ENCODE measurements at regions not wholly inside any gene's neighbourhood (a gene's known extent, or its start where the extent isn't known, plus 50 kb on each side); places are given as distances from the start of the nearest gene placed in this dataset.
"Not testable (repeated sequence)": the region's sequence is repeated elsewhere in the genome, so short reads cannot be mapped to it uniquely, and the experiment has no call there.

DNA sequence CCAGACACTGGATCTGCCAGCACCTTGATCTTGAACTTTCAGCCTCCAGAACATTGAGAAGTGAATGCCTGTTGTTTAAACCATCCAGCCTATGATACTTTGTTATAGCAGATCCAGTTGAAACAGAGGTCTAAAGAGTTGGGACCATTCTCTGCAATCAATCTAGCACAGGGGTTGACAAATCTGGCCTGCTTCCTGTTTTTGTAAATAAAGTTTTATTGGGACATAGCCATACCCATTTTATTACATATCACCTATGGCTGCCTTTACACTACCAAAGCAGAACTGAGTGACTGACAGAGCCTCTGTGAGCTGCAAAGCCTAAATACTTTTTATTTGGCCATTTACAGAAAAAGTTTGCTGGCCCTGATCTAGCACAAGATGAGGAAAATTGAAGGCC is 62.0 kb downstream of the BARX1 start:
- DNase-seq (ENCODE audit: low read depth), result no peak
- TF ChIP-seq, protein P1, sequence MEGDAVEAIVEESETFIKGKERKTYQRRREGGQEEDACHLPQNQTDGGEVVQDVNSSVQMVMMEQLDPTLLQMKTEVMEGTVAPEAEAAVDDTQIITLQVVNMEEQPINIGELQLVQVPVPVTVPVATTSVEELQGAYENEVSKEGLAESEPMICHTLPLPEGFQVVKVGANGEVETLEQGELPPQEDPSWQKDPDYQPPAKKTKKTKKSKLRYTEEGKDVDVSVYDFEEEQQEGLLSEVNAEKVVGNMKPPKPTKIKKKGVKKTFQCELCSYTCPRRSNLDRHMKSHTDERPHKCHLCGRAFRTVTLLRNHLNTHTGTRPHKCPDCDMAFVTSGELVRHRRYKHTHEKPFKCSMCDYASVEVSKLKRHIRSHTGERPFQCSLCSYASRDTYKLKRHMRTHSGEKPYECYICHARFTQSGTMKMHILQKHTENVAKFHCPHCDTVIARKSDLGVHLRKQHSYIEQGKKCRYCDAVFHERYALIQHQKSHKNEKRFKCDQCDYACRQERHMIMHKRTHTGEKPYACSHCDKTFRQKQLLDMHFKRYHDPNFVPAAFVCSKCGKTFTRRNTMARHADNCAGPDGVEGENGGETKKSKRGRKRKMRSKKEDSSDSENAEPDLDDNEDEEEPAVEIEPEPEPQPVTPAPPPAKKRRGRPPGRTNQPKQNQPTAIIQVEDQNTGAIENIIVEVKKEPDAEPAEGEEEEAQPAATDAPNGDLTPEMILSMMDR (IDR thresholded peaks at IDR 0.05; ENCODE audit: insufficient read depth, low read depth, low read length, missing control alignments), result no peak
- H3K4me3 ChIP-seq (ENCODE audit: low read depth, low read length), result no peak overlapping the region

- no peak for DNase-seq (ENCODE audit: low read depth)
- no peak overlapping the region for H3K4me3 ChIP-seq (ENCODE audit: low read depth, low read length)
- TF ChIP-seq, protein P1 (IDR thresholded peaks at IDR 0.05; ENCODE audit: insufficient read depth, low read depth, low read length, missing control alignments), result no peak
Observed at GRCh38 chr9:93892748-93893147, 62.4 kb downstream of the BARX1 start.

DNA sequence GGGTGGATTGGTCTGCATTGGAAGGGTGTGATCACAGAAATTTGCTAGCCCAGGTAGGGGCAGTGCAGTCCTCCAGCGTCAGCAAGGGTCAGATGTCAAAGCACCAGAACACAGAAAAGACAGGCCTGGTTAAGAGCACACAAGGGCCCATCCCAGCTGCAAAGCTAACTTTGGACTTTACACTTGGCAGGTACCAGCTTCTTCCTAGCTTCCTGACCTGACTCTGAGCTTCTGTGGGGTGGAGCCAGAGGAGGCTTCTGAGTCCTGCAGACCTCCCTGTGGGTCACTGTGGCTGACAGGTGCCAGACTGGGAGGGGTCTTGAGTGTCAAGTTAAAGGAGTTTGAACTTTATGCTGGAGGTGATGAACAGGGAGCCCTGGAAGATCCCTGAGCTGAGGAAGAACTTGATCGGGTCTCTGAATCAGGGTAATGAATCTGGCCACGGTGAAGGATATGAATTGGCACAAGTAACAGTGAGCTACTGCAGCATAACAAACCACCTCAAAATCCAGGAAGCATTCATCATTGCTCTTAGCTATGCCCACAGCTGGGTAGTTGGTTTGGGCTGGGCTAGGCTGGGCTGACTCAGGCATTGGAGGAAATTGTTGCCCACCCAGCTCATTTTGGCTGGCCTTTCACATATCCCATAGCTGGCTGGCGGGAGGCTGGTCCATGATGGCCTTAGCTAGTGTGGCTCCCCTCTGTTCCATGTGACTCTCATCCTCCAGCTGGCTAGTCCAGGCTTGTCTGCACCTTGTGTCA is 63.4 kb downstream of the BARX1 start:
- no peak overlapping the region for H3K4me3 ChIP-seq (ENCODE audit: low read depth, low read length)
- DNase-seq (ENCODE audit: low read depth), result no peak
- TF ChIP-seq, protein P1 (IDR thresholded peaks at IDR 0.05; ENCODE audit: insufficient read depth, low read depth, low read length, missing control alignments), result no peak

DNA sequence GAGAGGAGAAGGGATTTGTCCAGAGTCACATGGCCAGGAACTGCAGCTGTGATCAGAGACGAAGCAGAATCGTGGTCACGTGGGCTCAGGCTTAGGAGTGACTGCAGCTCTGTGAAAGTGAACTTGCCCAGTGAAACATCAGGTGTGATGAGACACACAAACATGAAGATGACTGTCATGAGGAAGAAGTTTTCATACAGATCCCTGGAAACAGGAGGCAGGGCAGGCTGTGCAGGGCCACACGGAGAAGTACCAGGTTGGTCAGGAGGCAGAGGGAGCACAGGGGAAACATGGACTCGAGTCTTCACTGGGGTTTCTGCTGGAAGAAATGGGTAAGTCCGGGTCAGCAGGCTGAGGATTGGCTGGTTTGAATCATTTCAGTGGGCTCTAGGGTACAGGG is 64.1 kb downstream of the BARX1 start:
- no peak overlapping the region for H3K4me3 ChIP-seq (ENCODE audit: low read depth, low read length)
- TF ChIP-seq, protein P1 (IDR thresholded peaks at IDR 0.05; ENCODE audit: insufficient read depth, low read depth, low read length, missing control alignments), result no peak
- no peak for DNase-seq (ENCODE audit: low read depth)

DNA sequence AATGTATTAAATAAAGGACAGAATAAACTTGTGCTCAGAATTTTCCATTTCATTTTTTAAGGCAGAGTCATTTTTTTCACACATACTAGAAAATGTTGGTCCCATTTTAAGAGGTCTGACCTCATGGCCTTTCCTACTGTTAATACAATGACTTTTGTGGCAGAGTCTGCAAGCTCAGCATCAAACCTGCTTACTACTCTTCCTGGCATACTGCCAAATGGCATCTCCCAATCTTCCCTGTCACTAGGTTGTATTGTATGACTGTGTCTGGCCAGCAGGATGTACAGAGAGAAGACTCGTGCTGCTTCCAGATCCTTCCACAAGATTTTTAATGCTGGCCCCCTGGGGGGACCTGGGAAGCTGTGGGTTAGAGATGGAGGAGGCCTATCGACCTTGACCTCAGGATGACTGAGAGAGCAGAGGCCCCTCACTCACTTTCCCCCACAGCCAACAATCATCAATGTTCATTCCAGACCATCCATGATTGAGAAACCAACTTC is 64.7 kb downstream of the BARX1 start:
- DNase-seq (ENCODE audit: low read depth), result no peak
- H3K4me3 ChIP-seq (ENCODE audit: low read depth, low read length), result no peak overlapping the region
- TF ChIP-seq, protein P1 (IDR thresholded peaks at IDR 0.05; ENCODE audit: insufficient read depth, low read depth, low read length, missing control alignments), result no peak

DNA sequence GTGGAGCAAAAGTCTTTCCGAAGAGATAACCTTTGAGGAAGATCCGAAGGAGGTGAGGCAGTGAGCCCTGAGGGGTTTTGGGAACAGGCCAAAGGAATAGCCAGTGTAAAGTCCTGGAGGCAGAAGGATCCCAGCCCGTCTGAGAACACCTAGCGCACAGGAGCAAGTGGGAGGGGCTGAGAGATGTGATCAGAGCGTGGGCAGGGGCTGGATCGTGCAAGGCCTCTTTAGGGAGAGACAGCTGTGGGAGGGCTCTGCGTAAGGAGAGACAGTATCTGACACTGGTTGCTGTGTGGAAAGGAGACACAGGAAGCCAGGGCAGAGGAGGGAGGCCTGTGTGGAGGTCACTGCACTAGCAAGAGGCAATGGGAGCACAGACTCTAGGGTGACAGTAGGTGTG is 68.2 kb downstream of the BARX1 start:
- no peak overlapping the region for H3K4me3 ChIP-seq (ENCODE audit: low read depth, low read length)
- TF ChIP-seq, protein P1 (IDR thresholded peaks at IDR 0.05; ENCODE audit: insufficient read depth, low read depth, low read length, missing control alignments), result no peak
- no peak for DNase-seq (ENCODE audit: low read depth)

DNA sequence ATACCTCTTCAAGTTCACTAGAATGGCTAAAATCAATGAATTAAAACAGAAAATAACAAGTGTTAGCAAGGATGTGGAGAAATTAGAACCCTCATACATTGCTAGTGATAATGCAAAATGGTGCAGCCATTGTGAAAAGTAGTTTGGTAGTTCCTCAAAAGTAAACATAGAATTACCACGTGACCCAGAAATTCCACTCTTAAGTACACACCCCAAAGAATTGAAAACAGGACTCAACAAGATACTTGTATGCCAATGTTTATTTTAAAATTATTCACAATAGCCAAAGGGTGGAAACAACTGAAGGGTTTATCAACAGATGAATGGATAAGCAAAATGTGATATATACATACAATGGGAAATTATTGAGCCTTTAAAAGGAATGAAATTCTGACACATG is 70.3 kb downstream of the BARX1 start:
- H3K4me3 ChIP-seq (ENCODE audit: low read depth, low read length), result no peak overlapping the region
- TF ChIP-seq, protein P1 (IDR thresholded peaks at IDR 0.05; ENCODE audit: insufficient read depth, low read depth, low read length, missing control alignments), result no peak
- DNase-seq (ENCODE audit: low read depth), result no peak

DNA sequence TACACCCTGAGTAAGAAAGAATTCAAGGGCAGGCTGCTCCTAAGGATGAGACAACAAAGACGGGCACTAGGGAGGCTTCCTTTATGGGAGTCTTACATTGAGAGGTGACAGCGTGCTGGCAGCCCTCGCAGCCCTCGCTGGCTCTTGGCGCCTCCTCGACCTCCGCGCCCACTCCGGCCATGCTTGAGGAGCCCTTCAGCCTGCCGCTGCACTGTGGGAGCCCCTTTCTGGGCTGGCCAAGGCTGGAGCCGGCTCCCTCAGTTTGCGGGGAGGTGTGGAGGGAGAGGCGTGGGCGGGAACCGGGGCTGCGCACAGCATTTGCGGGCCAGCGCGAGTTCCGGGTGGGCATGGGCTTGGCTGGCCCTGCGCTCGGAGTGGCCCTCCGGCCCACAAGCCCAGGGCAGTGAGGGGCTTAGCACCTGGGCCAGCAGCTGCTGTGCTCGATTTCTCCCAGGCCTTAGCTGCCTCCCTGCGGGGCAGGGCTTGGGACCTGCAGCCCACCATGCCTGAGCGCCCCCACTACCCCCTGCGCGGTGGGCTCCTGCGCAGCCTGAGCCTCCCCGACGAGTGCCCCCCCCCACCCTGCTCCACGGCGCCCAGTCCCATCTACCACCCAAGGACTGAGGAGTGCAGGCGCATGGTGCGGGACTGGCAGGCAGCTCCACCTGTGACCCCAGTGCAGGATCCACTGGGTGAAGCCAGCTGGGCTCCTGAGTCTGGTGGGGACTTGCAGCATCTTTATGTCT is 75.3 kb downstream of the BARX1 start:
- not testable (repeated sequence) for H3K4me3 ChIP-seq (ENCODE audit: low read depth, low read length); DNase-seq (ENCODE audit: low read depth)

Measured in GM12865 (cell line).